Erythroblast (primary cell): ENCODE measurements at regions not wholly inside any gene's neighbourhood (a gene's known extent, or its start where the extent isn't known, plus 50 kb on each side); places are given as distances from the start of the nearest gene placed in this dataset.

ENCODE experiments used
- GATA1 ChIP-seq: IDR thresholded peaks from 2 replicates; pipeline ENCODE4 v1.6.1; 2011; ENCODE audit warnings: low read depth, mild to moderate bottlenecking, control low read depth, low read length, moderate library complexity
- POLR2A ChIP-seq: IDR thresholded peaks from 2 replicates; pipeline ENCODE4 v1.6.1; 2011; ENCODE audit warnings: mild to moderate bottlenecking, low read length

DNA sequence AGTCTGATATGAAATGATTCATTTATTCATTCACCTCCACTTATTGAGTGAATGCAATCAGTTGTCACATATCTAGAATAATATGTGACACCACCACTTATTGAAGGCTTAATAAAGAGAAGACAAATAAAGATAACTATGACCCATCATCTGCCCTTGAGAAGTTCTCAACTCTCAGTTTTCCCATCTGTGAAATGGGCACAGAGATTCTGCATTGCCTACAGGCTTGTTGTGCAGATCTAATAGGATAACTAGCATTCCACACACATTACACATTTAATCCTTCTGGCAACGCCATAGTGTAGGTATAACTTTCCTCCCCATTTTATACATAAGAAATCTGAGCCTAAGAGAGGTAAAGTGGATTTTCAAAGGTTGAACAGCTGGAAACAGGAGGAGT, 84.2 kb upstream of the FICD start:
- TF ChIP-seq POLR2A (no peak), GATA1 (no peak)
